Panc1 (cell line): ENCODE measurements at regions not wholly inside any gene's neighbourhood (a gene's known extent, or its start where the extent isn't known, plus 50 kb on each side); places are given as distances from the start of the nearest gene placed in this dataset.

ENCODE experiments used
- POLR2AphosphoS5 ChIP-seq: IDR thresholded peaks from 2 replicates; pipeline ENCODE4 v1.6.1; 2012; ENCODE audit warnings: mild to moderate bottlenecking, low read depth, low read length, moderate library complexity
- REST ChIP-seq, 2 experiments: IDR thresholded peaks; 2 replicates each; pipeline ENCODE4 v1.6.1; 2011 to 2012; ENCODE audit warnings: low read depth in 2 of 2, control low read depth in 1 of 2, low read length in 1 of 2, mild to moderate bottlenecking in 1 of 2, moderate library complexity in 1 of 2; ENCODE audit not compliant: insufficient read depth in 1 of 2
- TCF7L2 ChIP-seq: IDR thresholded peaks from 2 replicates; pipeline ENCODE4 v1.6.1; 2011; ENCODE audit warnings: mild to moderate bottlenecking, low read depth, low read length, inconsistent platforms
- TF ChIP-seq, protein P1 (sequence below): fragments of 450-650 bp; IDR thresholded peaks from 2 replicates; pipeline ENCODE4 v1.5.1; 2017; ENCODE audit warnings: mild to moderate bottlenecking

DNA sequence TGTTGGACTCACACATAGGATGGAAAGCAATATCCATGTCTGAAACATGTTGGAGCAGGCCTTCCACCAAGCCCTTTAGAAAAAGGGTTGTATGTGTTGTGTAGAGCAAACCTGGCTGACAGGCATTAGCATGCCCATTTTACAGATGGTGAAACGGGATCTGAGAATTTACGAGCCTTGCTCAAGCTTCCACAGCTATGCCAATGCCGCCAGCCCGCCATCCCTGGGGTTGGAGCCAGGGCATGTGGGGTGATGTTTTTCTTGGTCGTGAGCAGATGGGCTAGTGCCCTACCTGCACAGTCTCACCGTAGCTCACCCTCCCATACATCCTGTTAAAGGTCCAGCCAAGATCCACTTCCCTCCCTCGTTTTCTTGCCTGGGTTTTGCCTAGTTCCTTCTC, 97.5 kb upstream of the TLE3 start:
- TF ChIP-seq, protein P1, sequence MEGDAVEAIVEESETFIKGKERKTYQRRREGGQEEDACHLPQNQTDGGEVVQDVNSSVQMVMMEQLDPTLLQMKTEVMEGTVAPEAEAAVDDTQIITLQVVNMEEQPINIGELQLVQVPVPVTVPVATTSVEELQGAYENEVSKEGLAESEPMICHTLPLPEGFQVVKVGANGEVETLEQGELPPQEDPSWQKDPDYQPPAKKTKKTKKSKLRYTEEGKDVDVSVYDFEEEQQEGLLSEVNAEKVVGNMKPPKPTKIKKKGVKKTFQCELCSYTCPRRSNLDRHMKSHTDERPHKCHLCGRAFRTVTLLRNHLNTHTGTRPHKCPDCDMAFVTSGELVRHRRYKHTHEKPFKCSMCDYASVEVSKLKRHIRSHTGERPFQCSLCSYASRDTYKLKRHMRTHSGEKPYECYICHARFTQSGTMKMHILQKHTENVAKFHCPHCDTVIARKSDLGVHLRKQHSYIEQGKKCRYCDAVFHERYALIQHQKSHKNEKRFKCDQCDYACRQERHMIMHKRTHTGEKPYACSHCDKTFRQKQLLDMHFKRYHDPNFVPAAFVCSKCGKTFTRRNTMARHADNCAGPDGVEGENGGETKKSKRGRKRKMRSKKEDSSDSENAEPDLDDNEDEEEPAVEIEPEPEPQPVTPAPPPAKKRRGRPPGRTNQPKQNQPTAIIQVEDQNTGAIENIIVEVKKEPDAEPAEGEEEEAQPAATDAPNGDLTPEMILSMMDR, result no peak
- TF ChIP-seq POLR2AphosphoS5, result no peak
- no peak for TF ChIP-seq REST (IDR thresholded peaks at IDR 0.05; ENCODE audit: insufficient read depth in 1 of 2, low read depth in 2 of 2, low read length in 1 of 2)
- TF ChIP-seq TCF7L2, result no peak
